K562 (cell line): ENCODE measurements at regions not wholly inside any gene's neighbourhood (a gene's known extent, or its start where the extent isn't known, plus 50 kb on each side); places are given as distances from the start of the nearest gene placed in this dataset.

Source experiments
- ATAC-seq: fragments of 200-7000 bp; cut with Tn5 transposase; 3 replicates; pipeline ENCODE4 v1.9.1; 2020; ENCODE audit warnings: moderate library complexity
- BruUV-seq: library from RNA; stranded (reverse); fragments of 400-500 nt; replicated peaks from 2 replicates; lab custom pipeline; 2021; lab: Mats Ljungman, UMichigan
- CTCF ChIA-PET: fragments of 300-600 bp; formaldehyde crosslinking; extraction: SDS; loops from one replicate; lab custom pipeline; 2021; ENCODE audit warnings: low intra/inter-chr PET ratio; lab: Yijun Ruan, JAX
- POLR2A ChIA-PET: fragments of 300-600, 350-650 bp; sonication (Branson Sonifier 250); formaldehyde crosslinking; extraction: SDS; loops from one replicate; lab custom pipeline; 2021; ENCODE audit warnings: antibody characterized with exemption, inconsistent platforms; lab: Yijun Ruan, JAX
- DNase-seq, 4 experiments: peaks; one replicate each; pipeline versions ENCODE4 v3.0.0 to v3.0.0-alpha.2; 2011 to 2018; ENCODE audit warnings: low spot score in 3 of 4, mixed read lengths in 3 of 4; ENCODE audit errors: extremely low read depth in 1 of 4
- FAIRE-seq: peaks from 2 replicates; lab custom pipeline; 2011; peaks lifted over from hg19 to GRCh38; lab: Jason Lieb, UNC
- H2AFZ ChIP-seq: 2 replicates; pipeline ENCODE4 v1.6.0; 2011; ENCODE audit warnings: low read depth, low read length, control low read depth, inconsistent platforms
- H3K27ac ChIP-seq: fragments of 200-600 bp; 3 replicates; pipeline ENCODE4 v1.8.0; 2011; ENCODE audit warnings: low read depth, mild to moderate bottlenecking, control low read depth, inconsistent platforms, low read length, moderate library complexity, mixed read lengths; ENCODE audit errors: extremely low read depth
- H3K27me3 ChIP-seq, 2 experiments: fragments of 300-600 bp in 1 of 2; 2 replicates in 1 of 2; 3 replicates in 1 of 2; pipeline versions ENCODE4 v1.6.0 to v1.8.0; 2011; ENCODE audit warnings: inconsistent platforms in 2 of 2, low read length in 2 of 2, mild to moderate bottlenecking in 1 of 2, mixed read lengths in 1 of 2, moderate library complexity in 1 of 2; ENCODE audit not compliant: control insufficient read depth in 2 of 2, insufficient read depth in 2 of 2
- H3K36me3 ChIP-seq: fragments of 300-600 bp; 3 replicates; pipeline ENCODE4 v1.8.0; 2011; ENCODE audit warnings: mild to moderate bottlenecking, low read length, inconsistent platforms; ENCODE audit not compliant: control insufficient read depth, insufficient read depth
- H3K4me1 ChIP-seq, 2 experiments: fragments of 200-600 bp in 1 of 2; replicated peaks in 1 of 2; 2 replicates in 1 of 2; 3 replicates in 1 of 2; pipeline versions ENCODE4 v1.5.1 to v1.8.0; 2011; ENCODE audit warnings: inconsistent platforms in 2 of 2, low read length in 2 of 2, mild to moderate bottlenecking in 1 of 2, mixed read lengths in 1 of 2, moderate library complexity in 1 of 2; ENCODE audit not compliant: control insufficient read depth in 2 of 2, insufficient read depth in 2 of 2
- H3K4me2 ChIP-seq: 2 replicates; pipeline ENCODE4 v1.6.1; 2011; ENCODE audit warnings: low read length, control low read depth, inconsistent platforms, mixed read lengths; ENCODE audit not compliant: insufficient read depth
- H3K4me3 ChIP-seq: fragments of 200-600 bp; sonication (generic), shearing (Covaris generic); 2 replicates; pipeline ENCODE4 v1.5.1; 2016; ENCODE audit warnings: control low read depth, inconsistent platforms
- H3K79me2 ChIP-seq: fragments of 200-600 bp; 3 replicates; pipeline ENCODE4 v1.8.0; 2011; ENCODE audit warnings: low read length, inconsistent platforms; ENCODE audit not compliant: control insufficient read depth, insufficient read depth
- H3K9ac ChIP-seq, 2 experiments: 2 replicates each; pipeline versions ENCODE4 v1.6.0 to v1.6.1; 2011; ENCODE audit warnings: low read depth in 2 of 2, low read length in 2 of 2, control low read depth in 1 of 2, inconsistent platforms in 1 of 2, mild to moderate bottlenecking in 1 of 2, mixed read lengths in 1 of 2; ENCODE audit not compliant: insufficient read depth in 1 of 2
- H3K9me1 ChIP-seq: one replicate; pipeline ENCODE4 v1.6.0; 2011; ENCODE audit warnings: inconsistent platforms, mild to moderate bottlenecking, low read length, moderate library complexity; ENCODE audit not compliant: control insufficient read depth, insufficient read depth
- H3K9me3 ChIP-seq: replicated peaks from 2 replicates; pipeline ENCODE4 v1.5.1; 2011; ENCODE audit warnings: low read depth, low read length, inconsistent platforms; ENCODE audit not compliant: control insufficient read depth, insufficient read depth
- H4K20me1 ChIP-seq: replicated peaks from 2 replicates; pipeline ENCODE4 v1.6.1; 2011; ENCODE audit warnings: low read length, inconsistent platforms, mixed read lengths; ENCODE audit not compliant: control insufficient read depth, insufficient read depth
- FOXJ2 ChIP-seq: fragments of 200-800 bp; sonication (Bioruptor generic); IDR thresholded peaks from 2 replicates; pipeline ENCODE4 v1.6.1; 2016; ENCODE audit warnings: missing genetic modification characterization, missing compliant biosample characterization
- MTA2 ChIP-seq: fragments of 450-650 bp; IDR thresholded peaks from 2 replicates; pipeline ENCODE4 v1.6.1; 2016; ENCODE audit warnings: low read depth
- PHF8 ChIP-seq: fragments of 200-600 bp; sonication (generic); IDR thresholded peaks from 2 replicates; pipeline ENCODE4 v1.6.1; 2012; ENCODE audit warnings: mixed run types, mild to moderate bottlenecking, inconsistent platforms, low read length, moderate library complexity, borderline replicate concordance
- POLR2A ChIP-seq: fragments of 450-650 bp; conservative IDR thresholded peaks from 2 replicates; pipeline ENCODE4 v1.6.1; 2016
- YBX1 ChIP-seq: fragments of 450-650 bp; IDR thresholded peaks from 2 replicates; pipeline ENCODE4 v1.7.1; 2016; ENCODE audit warnings: mild to moderate bottlenecking
- ZNF583 ChIP-seq: fragments of 250-450 bp; sonication (Bioruptor Pico); IDR thresholded peaks from 2 replicates; pipeline ENCODE4 v1.4.0; 2020
- WGBS: fragments of 100-300 bp; shearing (Covaris generic); methylation state at CpG from one replicate; pipeline ENCODE4 v1.1.6; 2016; ENCODE audit warnings: low coverage, mixed read lengths; ENCODE audit not compliant: insufficient coverage; ENCODE audit errors: missing lambda C conversion rate; 5-methylcytosine and 5-hydroxymethylcytosine counted together
- in situ Hi-C: fragments of 300-500 bp; cut with MboI; formaldehyde crosslinking; loops from 4 replicates; pipeline ENCODE4 v1.15.0; 2018; ENCODE audit warnings: inconsistent platforms, mixed read lengths
- intact Hi-C: fragments of 100-400 bp; cut with micrococcal nuclease; formaldehyde crosslinking; loops from 2 replicates; pipeline ENCODE4 v1.14.2; 2022
- TF ChIP-seq, protein P1 (sequence below): IDR thresholded peaks from 3 replicates; pipeline ENCODE4 v1.6.1; 2011; ENCODE audit warnings: borderline replicate concordance, mild to moderate bottlenecking; ENCODE audit not compliant: insufficient read length, insufficient read depth
- TF ChIP-seq, protein P2 (sequence below): sonication (generic); formaldehyde crosslinking; IDR thresholded peaks from 2 replicates; pipeline ENCODE4 v1.8.1; 2023; ENCODE audit warnings: mild to moderate bottlenecking, missing genetic modification reagents

DNA sequence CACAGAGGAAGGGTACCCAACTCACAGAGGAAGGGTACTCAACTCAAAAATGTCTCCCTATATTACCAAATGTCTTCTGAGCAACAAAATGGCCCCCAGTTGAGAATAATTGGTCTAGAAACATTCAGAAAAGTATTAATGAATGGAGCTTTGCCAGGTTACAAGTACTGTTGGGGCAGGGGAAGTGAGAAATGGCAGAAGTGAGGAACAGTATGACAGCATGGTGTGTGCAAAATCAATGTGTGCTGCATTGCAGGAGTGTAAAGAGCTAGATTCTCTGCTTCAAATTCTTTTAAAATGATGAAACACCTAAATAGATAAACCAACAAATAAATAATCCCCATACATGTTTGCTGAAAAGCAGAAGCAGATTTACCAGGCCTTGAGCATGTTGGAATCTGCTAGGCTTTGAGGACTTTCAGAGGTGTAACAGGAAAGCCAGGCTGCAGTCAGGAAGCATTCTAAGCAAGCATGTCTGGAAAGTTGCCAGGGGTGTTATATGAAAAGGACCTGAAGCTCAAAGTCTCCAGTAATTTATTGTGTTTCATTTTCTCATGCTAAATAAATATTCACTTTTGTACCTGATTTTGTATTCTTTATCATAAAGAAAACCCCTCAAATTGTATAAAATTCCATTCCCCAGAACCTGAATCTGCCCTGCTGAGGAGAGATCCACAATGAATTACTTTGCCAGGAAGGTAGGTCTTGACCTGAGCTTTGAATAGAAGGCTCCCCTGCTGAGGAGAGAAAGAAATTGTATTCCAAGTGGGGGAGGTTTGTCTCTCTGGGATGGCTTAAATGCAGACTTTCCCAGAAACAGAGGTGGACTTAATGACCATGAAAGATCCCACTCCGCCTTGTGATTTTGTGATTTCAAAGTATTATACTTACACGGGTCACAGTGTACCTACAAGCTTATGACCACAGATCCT is 265.0 kb upstream of the MARCKS start:
- H3K4me1 ChIP-seq: no peaks in the 10 kb centered on the region
- no peaks in the 10 kb centered on the region for H4K20me1 ChIP-seq
- FAIRE-seq (no peak), DNase-seq (no peak), ATAC-seq (no peak)
- intact Hi-C loops (no loop called here), in situ Hi-C loops (no loop called here)
- TF ChIP-seq MTA2: no peak
- no peak for TF ChIP-seq FOXJ2
- TF ChIP-seq, protein P1, sequence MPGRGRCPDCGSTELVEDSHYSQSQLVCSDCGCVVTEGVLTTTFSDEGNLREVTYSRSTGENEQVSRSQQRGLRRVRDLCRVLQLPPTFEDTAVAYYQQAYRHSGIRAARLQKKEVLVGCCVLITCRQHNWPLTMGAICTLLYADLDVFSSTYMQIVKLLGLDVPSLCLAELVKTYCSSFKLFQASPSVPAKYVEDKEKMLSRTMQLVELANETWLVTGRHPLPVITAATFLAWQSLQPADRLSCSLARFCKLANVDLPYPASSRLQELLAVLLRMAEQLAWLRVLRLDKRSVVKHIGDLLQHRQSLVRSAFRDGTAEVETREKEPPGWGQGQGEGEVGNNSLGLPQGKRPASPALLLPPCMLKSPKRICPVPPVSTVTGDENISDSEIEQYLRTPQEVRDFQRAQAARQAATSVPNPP: no peak
- TF ChIP-seq POLR2A: no peak
- TF ChIP-seq PHF8: no peak
- no peak for TF ChIP-seq ZNF583
- TF ChIP-seq YBX1: no peak
- TF ChIP-seq, protein P2, sequence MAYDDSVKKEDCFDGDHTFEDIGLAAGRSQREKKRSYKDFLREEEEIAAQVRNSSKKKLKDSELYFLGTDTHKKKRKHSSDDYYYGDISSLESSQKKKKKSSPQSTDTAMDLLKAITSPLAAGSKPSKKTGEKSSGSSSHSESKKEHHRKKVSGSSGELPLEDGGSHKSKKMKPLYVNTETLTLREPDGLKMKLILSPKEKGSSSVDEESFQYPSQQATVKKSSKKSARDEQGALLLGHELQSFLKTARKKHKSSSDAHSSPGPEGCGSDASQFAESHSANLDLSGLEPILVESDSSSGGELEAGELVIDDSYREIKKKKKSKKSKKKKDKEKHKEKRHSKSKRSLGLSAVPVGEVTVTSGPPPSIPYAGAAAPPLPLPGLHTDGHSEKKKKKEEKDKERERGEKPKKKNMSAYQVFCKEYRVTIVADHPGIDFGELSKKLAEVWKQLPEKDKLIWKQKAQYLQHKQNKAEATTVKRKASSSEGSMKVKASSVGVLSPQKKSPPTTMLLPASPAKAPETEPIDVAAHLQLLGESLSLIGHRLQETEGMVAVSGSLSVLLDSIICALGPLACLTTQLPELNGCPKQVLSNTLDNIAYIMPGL (CRISPR knock-in tag): no peak
- H3K4me2 ChIP-seq: no peak overlapping the region
- no peak overlapping the region for H3K9ac ChIP-seq
- H3K9me1 ChIP-seq: no peaks in the 10 kb centered on the region
- H2AFZ ChIP-seq: no peak overlapping the region
- H3K79me2 ChIP-seq: no peaks in the 10 kb centered on the region
- no peaks in the 10 kb centered on the region for H3K36me3 ChIP-seq
- 0% methylated on average over 2 of the region's 2 CpGs for WGBS
- POLR2A ChIA-PET: no interaction called here
- no peak overlapping the region for H3K4me3 ChIP-seq
- CTCF ChIA-PET: no interaction called here
- no TSS peak for BruUV-seq
- no peaks in the 10 kb centered on the region for H3K9me3 ChIP-seq
- no peaks in the 10 kb centered on the region for H3K27me3 ChIP-seq
- H3K27ac ChIP-seq: no peak overlapping the region
